NB4 (cell line): ENCODE measurements at regions not wholly inside any gene's neighbourhood (a gene's known extent, or its start where the extent isn't known, plus 50 kb on each side); places are given as distances from the start of the nearest gene placed in this dataset.

Experiments used
- CTCF ChIP-seq: IDR thresholded peaks from one replicate; pipeline ENCODE4 v1.5.1; 2012; ENCODE audit warnings: low read depth, low read length
- MAX ChIP-seq: IDR thresholded peaks from 2 replicates; pipeline ENCODE4 v1.6.1; 2011; ENCODE audit warnings: low read depth, low read length
- POLR2A ChIP-seq: IDR thresholded peaks from 2 replicates; pipeline ENCODE4 v1.6.1; 2011; ENCODE audit warnings: mild to moderate bottlenecking; ENCODE audit not compliant: insufficient read length; ENCODE audit errors: extremely low read depth

- TF ChIP-seq CTCF (no peak), POLR2A (no peak), MAX (no peak)
These were observed 255.3 kb upstream of the CAMK1G start for GRCh38 chr1:209328196-209328595.
